Thymus (tissue), 11 donors: ENCODE measurements at regions not wholly inside any gene's neighbourhood (a gene's known extent, or its start where the extent isn't known, plus 50 kb on each side); places are given as distances from the start of the nearest gene placed in this dataset.
"Not testable (repeated sequence)": the region's sequence is repeated elsewhere in the genome, so short reads cannot be mapped to it uniquely, and the experiment has no call there.

Source experiments
- DNase-seq, 9 donors: peaks; one replicate each; pipeline ENCODE4 v3.0.0-alpha.2; 2013; ENCODE audit warnings: low spot score in 9 of 9, low read depth in 6 of 9, missing footprints in 1 of 9
- H3K27ac ChIP-seq, 2 donors: one replicate each; pipeline ENCODE4 v1.5.1; 2013; ENCODE audit warnings: control low read depth in 1 of 2, low read depth in 1 of 2, low read length in 1 of 2, mild to moderate bottlenecking in 1 of 2, moderate library complexity in 1 of 2
- H3K27me3 ChIP-seq, 2 donors: one replicate each; pipeline ENCODE4 v1.5.1; 2013; ENCODE audit warnings: low read length in 1 of 2; ENCODE audit not compliant: control insufficient read depth in 2 of 2, insufficient read depth in 1 of 2
- H3K36me3 ChIP-seq, 2 donors: one replicate each; pipeline ENCODE4 v1.5.1; 2013; ENCODE audit warnings: low read length in 1 of 2, mild to moderate bottlenecking in 1 of 2, moderate library complexity in 1 of 2; ENCODE audit not compliant: control insufficient read depth in 2 of 2, insufficient read depth in 2 of 2
- H3K4me1 ChIP-seq, 2 donors: one replicate each; pipeline ENCODE4 v1.5.1; 2013; ENCODE audit warnings: low read length in 2 of 2; ENCODE audit not compliant: control insufficient read depth in 2 of 2, insufficient read depth in 2 of 2
- H3K4me3 ChIP-seq, 2 donors: one replicate each; pipeline ENCODE4 v1.5.1; 2013; ENCODE audit warnings: low read length in 2 of 2, control low read depth in 1 of 2, mild to moderate bottlenecking in 1 of 2
- H3K9me3 ChIP-seq, 2 donors: one replicate each; pipeline ENCODE4 v1.5.1; 2013; ENCODE audit warnings: low read length in 1 of 2, mild to moderate bottlenecking in 1 of 2; ENCODE audit not compliant: control insufficient read depth in 2 of 2, insufficient read depth in 1 of 2
- WGBS: extraction: QIAGEN DNeasy Blood & Tissue Kit; methylation state at CpG from one replicate; pipeline ENCODE4 v1.1.7; 2013; 5-methylcytosine and 5-hydroxymethylcytosine counted together
- donor health status: healthy.

DNA sequence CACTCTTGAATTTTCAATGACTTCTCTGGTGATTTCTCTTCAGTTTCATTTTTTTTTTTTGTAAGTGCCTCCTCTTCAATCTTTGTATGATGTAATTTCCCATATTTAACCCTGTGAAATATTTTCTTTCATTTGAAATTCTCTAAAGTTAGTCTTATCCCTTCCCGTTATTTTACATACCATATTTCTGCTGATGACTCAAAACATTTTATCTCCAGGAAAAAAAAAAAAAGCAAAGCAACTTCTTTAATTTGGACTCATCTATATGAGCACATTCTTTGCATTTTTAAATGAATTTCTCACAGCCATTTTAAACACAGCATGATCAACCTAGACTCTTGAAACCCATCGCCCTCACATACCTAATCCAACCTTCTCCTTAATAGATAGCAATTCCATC, 1831.4 kb downstream of the ARAP2 start:
- Histone ChIP-seq H3K9me3 (no peaks in the 10 kb centered on the region), H3K4me3 (no peak overlapping the region), H3K27ac (no peak overlapping the region), H3K4me1 (no peaks in the 10 kb centered on the region), H3K27me3 (no peaks in the 10 kb centered on the region), H3K36me3 (no peaks in the 10 kb centered on the region)
- no peak for DNase-seq
- WGBS: 95% methylated on average over 2 of the region's 2 CpGs

GRCh38 chr4:34417160-34417559, 1827.2 kb downstream of the ARAP2 start:
- no peak for DNase-seq
- H3K36me3 ChIP-seq: no peaks in the 10 kb centered on the region
- H3K27me3 ChIP-seq: no peaks in the 10 kb centered on the region
- no peaks in the 10 kb centered on the region for H3K9me3 ChIP-seq
- H3K4me3 ChIP-seq: no peak overlapping the region
- no peak overlapping the region for H3K27ac ChIP-seq
- H3K4me1 ChIP-seq: no peaks in the 10 kb centered on the region
- 91% methylated on average over 3 of the region's 3 CpGs for WGBS

GRCh38 chr4:34419871-34420270, 1824.4 kb downstream of the ARAP2 start:
- Histone ChIP-seq H3K27ac (no peak overlapping the region), H3K4me1 (no peaks in the 10 kb centered on the region), H3K9me3 (no peaks in the 10 kb centered on the region), H3K4me3 (no peak overlapping the region), H3K36me3 (no peaks in the 10 kb centered on the region), H3K27me3 (no peaks in the 10 kb centered on the region)
- 93% methylated on average over 2 of the region's 2 CpGs for WGBS
- no peak for DNase-seq

DNA sequence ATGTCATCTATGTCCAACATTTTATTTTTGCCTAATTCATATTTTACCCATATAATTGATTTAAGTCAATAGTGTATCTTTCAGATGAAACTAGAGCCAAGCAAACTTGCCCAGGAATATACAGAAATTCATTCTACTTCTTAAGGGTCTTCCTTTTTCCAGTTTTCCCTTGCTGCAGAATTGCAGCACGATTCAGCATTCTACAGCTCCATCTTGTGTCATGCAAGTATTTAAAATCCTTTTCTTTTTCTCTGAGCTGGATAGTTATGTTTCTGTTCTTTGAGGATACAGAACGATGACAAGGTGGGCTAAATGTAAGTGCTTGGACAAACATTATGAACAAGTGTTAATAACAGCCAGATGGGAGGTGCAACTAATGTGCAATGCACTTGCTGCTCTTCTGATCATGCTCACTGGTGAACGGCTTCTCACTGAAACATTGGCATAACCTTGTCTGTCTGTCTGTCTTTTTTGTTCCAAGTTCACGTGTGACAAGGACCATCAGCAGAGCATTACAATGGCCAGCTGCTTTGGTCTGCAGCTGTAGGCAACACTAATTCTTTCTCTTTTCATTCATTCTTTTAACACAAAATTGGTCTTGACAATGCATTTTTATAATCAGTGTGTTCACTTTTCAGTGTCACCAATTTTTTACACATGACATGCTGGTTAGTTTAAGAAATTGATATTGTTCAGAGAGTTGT, 1821.7 kb downstream of the ARAP2 start:
- H3K4me3 ChIP-seq: no peak overlapping the region
- WGBS: 77% methylated on average over 4 of the region's 4 CpGs
- no peaks in the 10 kb centered on the region for H3K27me3 ChIP-seq
- no peak overlapping the region for H3K27ac ChIP-seq
- DNase-seq: no peak
- no peaks in the 10 kb centered on the region for H3K9me3 ChIP-seq
- no peaks in the 10 kb centered on the region for H3K36me3 ChIP-seq
- H3K4me1 ChIP-seq: no peaks in the 10 kb centered on the region

DNA sequence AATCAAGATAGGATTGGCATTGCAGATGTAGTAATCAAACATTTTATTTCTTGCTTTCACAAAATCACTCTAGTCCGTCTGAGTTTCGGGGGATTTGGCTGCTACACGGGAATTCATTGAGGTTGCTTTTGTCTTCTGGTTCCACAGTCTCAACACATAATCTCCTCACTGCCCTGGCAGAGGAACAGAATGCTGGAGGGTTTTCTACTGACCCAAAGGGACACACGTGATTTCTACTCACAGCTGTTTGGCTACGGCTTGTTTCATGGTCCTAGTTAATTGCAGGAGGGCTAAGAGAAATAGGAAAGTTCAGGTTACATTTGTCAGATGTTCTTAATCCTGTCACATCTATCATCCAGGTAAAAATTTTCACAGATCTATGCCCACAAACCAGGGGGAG, 1811.6 kb downstream of the ARAP2 start:
- Histone ChIP-seq H3K27me3 (no peaks in the 10 kb centered on the region), H3K36me3 (no peaks in the 10 kb centered on the region), H3K27ac (no peak overlapping the region), H3K4me3 (no peak overlapping the region), H3K4me1 (no peaks in the 10 kb centered on the region), H3K9me3 (no peaks in the 10 kb centered on the region)
- WGBS: 94% methylated on average over 5 of the region's 5 CpGs
- no peak for DNase-seq

DNA sequence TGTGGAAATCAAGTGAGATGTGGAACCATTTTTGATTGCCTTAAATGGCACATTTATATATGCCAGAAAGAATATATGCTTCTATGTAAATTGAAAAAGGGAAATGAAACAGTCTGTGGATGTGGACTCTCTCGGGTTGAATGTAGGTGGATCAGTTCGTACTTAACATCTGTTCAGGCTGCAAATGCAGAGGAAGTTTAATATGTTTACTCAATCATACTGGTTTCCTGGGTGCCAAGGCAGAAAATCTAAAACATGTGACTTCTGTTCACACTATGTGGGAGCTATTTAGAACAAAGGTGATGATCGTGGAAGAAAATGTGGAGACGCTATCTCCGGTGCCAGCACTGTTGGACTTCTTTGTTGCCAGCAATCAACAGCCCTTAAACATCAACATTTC, 1809.9 kb downstream of the ARAP2 start:
- not testable (repeated sequence) for H3K27ac ChIP-seq, H3K4me3 ChIP-seq, DNase-seq, H3K36me3 ChIP-seq, H3K9me3 ChIP-seq, H3K27me3 ChIP-seq, H3K4me1 ChIP-seq
- WGBS: 87% methylated on average over 5 of the region's 5 CpGs

- WGBS: 82% methylated on average over 2 of the region's 2 CpGs
- DNase-seq: no peak
- H3K4me1 ChIP-seq: no peaks in the 10 kb centered on the region
These were observed 1780.1 kb downstream of the ARAP2 start for GRCh38 chr4:34464196-34464595.

GRCh38 chr4:34466411-34466810, 1777.9 kb downstream of the ARAP2 start:
- no peak for DNase-seq
- Histone ChIP-seq H3K36me3 (no peaks in the 10 kb centered on the region), H3K27ac (no peak overlapping the region), H3K4me1 (no peaks in the 10 kb centered on the region), H3K4me3 (no peak overlapping the region), H3K27me3 (no peaks in the 10 kb centered on the region), H3K9me3 (no peaks in the 10 kb centered on the region)
- WGBS: 36% methylated on average over 1 of the region's 1 CpG

More at GRCh38 chr4:34464196-34464595, 1780.1 kb downstream of the ARAP2 start:
- H3K27ac ChIP-seq: no peak overlapping the region
- no peaks in the 10 kb centered on the region for H3K27me3 ChIP-seq
- H3K9me3 ChIP-seq: no peaks in the 10 kb centered on the region
- no peaks in the 10 kb centered on the region for H3K36me3 ChIP-seq
- no peak overlapping the region for H3K4me3 ChIP-seq

- H3K36me3 ChIP-seq: no peaks in the 10 kb centered on the region
- WGBS: 98% methylated on average over 2 of the region's 2 CpGs
- H3K4me1 ChIP-seq: no peaks in the 10 kb centered on the region
- H3K27ac ChIP-seq: no peak overlapping the region
- no peak for DNase-seq
- H3K4me3 ChIP-seq: no peak overlapping the region
- H3K9me3 ChIP-seq: no peaks in the 10 kb centered on the region
- H3K27me3 ChIP-seq: no peaks in the 10 kb centered on the region
These were observed 1774.8 kb downstream of the ARAP2 start for GRCh38 chr4:34469516-34469915.

DNA sequence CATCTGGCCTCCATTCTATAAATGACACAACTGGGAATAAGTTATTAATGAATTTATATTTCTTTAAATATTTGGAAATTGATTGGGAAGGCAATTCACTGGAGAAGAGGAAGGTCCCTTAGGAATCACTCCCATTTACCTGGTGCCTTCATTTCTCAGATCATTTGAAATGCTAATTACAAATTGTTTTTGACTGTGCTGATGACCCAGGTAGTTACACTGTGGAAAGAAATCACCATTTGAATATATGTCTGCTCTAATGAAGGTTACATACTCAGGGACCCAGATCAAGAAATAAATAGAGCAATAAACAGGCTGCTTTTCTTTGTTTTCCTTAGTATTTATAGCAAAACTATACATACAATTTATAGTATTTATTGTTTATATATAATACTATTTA, 1759.1 kb downstream of the ARAP2 start:
- no peaks in the 10 kb centered on the region for H3K27me3 ChIP-seq
- no peaks in the 10 kb centered on the region for H3K9me3 ChIP-seq
- no peaks in the 10 kb centered on the region for H3K4me1 ChIP-seq
- no peak for DNase-seq
- H3K4me3 ChIP-seq: no peak overlapping the region
- no peaks in the 10 kb centered on the region for H3K36me3 ChIP-seq
- H3K27ac ChIP-seq: no peak overlapping the region
